Activated B cell treated with CpG ODN at 0.5 μM for 24 hours (primary cell): ENCODE measurements at regions not wholly inside any gene's neighbourhood (a gene's known extent, or its start where the extent isn't known, plus 50 kb on each side); places are given as distances from the start of the nearest gene placed in this dataset.
"Not testable (repeated sequence)": the region's sequence is repeated elsewhere in the genome, so short reads cannot be mapped to it uniquely, and the experiment has no call there.

Source experiments
- ATAC-seq: fragments of 200-7000 bp; cut with Tn5 transposase; one replicate; pipeline ENCODE4 v1.10.0; 2021; ENCODE audit warnings: low read depth, mild to moderate bottlenecking, moderate library complexity
- CTCF ChIA-PET: fragments of 350-600 bp; sonication (Branson Sonifier 250); formaldehyde crosslinking; loops from one replicate; lab custom pipeline; 2021; ENCODE audit warnings: antibody characterized with exemption; lab: Charles Lee
- POLR2A ChIA-PET: fragments of 350-600 bp; sonication (Branson Sonifier 250); formaldehyde crosslinking; loops from one replicate; lab custom pipeline; 2021; ENCODE audit warnings: antibody characterized with exemption; lab: Charles Lee
- DNase-seq: peaks from one replicate; pipeline ENCODE4 v3.0.0; 2022
- H3K27ac Mint-ChIP-seq: one replicate; pipeline ENCODE4 v1.8.0; 2020; ENCODE audit warnings: mixed read lengths
- H3K27me3 Mint-ChIP-seq: one replicate; pipeline ENCODE4 v1.8.0; 2021; ENCODE audit warnings: mixed read lengths
- H3K36me3 Mint-ChIP-seq: one replicate; pipeline ENCODE4 v1.8.0; 2021; ENCODE audit warnings: low read depth, mixed read lengths
- H3K4me1 Mint-ChIP-seq: one replicate; pipeline ENCODE4 v1.8.0; 2021; ENCODE audit warnings: mixed read lengths
- H3K4me3 Mint-ChIP-seq: one replicate; pipeline ENCODE4 v1.8.0; 2020; ENCODE audit warnings: mild to moderate bottlenecking, mixed read lengths
- H3K9me3 Mint-ChIP-seq: one replicate; pipeline ENCODE4 v1.8.0; 2020; ENCODE audit warnings: mixed read lengths
- CTCF ChIP-seq: fragments of 200-600 bp; IDR thresholded peaks from one replicate; pipeline ENCODE4 v1.8.0; 2022; ENCODE audit warnings: antibody characterized with exemption, mild to moderate bottlenecking
- intact Hi-C: fragments of 100-400 bp; cut with micrococcal nuclease; formaldehyde crosslinking; loops from one replicate; pipeline ENCODE4 v1.15.1; 2024

DNA sequence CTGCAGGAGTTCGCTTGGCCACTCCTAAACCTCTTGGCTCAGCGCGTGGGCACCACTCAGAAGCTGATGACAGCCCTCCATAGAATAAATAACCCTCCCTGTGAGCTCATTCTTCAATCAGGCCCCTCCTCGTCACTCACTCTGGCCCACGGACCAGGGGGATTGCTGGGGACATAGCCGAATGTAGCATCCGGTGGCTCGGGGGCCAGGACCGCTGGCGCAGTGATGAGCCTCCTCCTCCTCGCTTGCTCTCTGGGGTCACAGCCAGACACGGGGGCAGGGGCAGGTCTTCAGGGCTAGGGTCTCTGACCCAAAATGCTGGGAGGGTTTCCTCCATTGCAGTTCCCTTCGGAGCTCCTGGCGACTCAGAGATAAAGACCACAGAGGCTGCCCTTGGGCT, 79.9 kb downstream of the TFAP2C start:
- ATAC-seq: no peak
- Mint-ChIP-seq H3K9me3 (no peaks in the 10 kb centered on the region), H3K27ac (no peak overlapping the region), H3K4me3 (no peak overlapping the region), H3K27me3 (peaks cover 4% of the 10 kb centered on the region), H3K4me1 (no peaks in the 10 kb centered on the region), H3K36me3 (no peaks in the 10 kb centered on the region)
- TF ChIP-seq CTCF: no peak
- CTCF ChIA-PET: no interaction called here
- intact Hi-C loops: no loop called here
- POLR2A ChIA-PET: no interaction called here
- DNase-seq: no peak

- intact Hi-C loops: no loop called here
- Mint-ChIP-seq H3K4me3 (no peak overlapping the region), H3K27me3 (peaks cover 1% of the 10 kb centered on the region), H3K4me1 (no peaks in the 10 kb centered on the region), H3K36me3 (no peaks in the 10 kb centered on the region), H3K27ac (no peak overlapping the region), H3K9me3 (no peaks in the 10 kb centered on the region)
- ATAC-seq (no peak), DNase-seq (no peak)
- CTCF ChIA-PET: no interaction called here
- TF ChIP-seq CTCF: no peak
- POLR2A ChIA-PET: no interaction called here
Observed at GRCh38 chr20:56710125-56710524, 81.0 kb downstream of the TFAP2C start.

DNA sequence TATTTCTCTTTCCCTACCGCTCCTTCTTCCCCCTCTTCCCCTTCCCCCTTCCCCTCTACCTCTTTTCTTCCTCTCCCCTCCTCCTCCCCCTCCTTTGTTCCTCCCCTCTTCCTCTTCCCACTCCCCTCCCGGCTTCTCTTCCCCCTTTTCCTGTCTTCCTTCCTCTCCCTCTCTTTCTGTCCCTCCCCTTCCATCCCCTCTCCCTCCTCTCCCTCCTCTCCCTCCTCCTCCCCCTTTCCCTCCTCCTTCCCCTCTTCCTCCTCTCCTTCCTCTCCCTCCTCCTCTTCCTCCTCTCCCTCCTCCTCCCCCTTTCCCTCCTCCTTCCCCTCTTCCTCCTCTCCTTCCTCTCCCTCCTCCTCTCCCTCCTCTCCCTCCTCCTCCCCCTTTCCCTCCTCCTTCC, 81.5 kb downstream of the TFAP2C start:
- H3K27me3 Mint-ChIP-seq: not testable (repeated sequence)

GRCh38 chr20:56711018-56711417, 81.9 kb downstream of the TFAP2C start:
- no peak for TF ChIP-seq CTCF
- DNase-seq: no peak
- Mint-ChIP-seq H3K36me3 (no peaks in the 10 kb centered on the region), H3K27me3 (peaks cover under 1% of the 10 kb centered on the region), H3K4me3 (no peak overlapping the region), H3K9me3 (no peaks in the 10 kb centered on the region), H3K4me1 (no peaks in the 10 kb centered on the region), H3K27ac (no peak overlapping the region)
- intact Hi-C loops: no loop called here
- POLR2A ChIA-PET: no interaction called here
- no peak for ATAC-seq
- CTCF ChIA-PET: no interaction called here

More for the DNA sequence above, 81.5 kb downstream of the TFAP2C start:
- intact Hi-C loops, ATAC-seq, CTCF ChIA-PET, H3K9me3 Mint-ChIP-seq, H3K4me3 Mint-ChIP-seq, DNase-seq, POLR2A ChIA-PET, H3K27ac Mint-ChIP-seq, H3K36me3 Mint-ChIP-seq, H3K4me1 Mint-ChIP-seq: not testable (repeated sequence)

- Mint-ChIP-seq H3K4me3 (no peak overlapping the region), H3K9me3 (no peaks in the 10 kb centered on the region)
- intact Hi-C loops: no loop called here
Observed at GRCh38 chr20:56715309-56715708, 86.2 kb downstream of the TFAP2C start.

More at GRCh38 chr20:56715309-56715708, 86.2 kb downstream of the TFAP2C start:
- Mint-ChIP-seq H3K36me3 (no peaks in the 10 kb centered on the region), H3K4me1 (no peaks in the 10 kb centered on the region), H3K27ac (no peak overlapping the region), H3K27me3 (no peaks in the 10 kb centered on the region)
- POLR2A ChIA-PET: no interaction called here
- CTCF ChIA-PET: no interaction called here
- no peak for TF ChIP-seq CTCF
- DNase-seq (no peak), ATAC-seq (no peak)
